NCI-H2196 (cell line): ENCODE measurements at regions not wholly inside any gene's neighbourhood (a gene's known extent, or its start where the extent isn't known, plus 50 kb on each side); places are given as distances from the start of the nearest gene placed in this dataset.

Experiments
- DNase-seq: peaks from one replicate; lab custom pipeline; 2025; ENCODE audit not compliant: unreplicated experiment; lab: John Stamatoyannopoulos, UW

DNA sequence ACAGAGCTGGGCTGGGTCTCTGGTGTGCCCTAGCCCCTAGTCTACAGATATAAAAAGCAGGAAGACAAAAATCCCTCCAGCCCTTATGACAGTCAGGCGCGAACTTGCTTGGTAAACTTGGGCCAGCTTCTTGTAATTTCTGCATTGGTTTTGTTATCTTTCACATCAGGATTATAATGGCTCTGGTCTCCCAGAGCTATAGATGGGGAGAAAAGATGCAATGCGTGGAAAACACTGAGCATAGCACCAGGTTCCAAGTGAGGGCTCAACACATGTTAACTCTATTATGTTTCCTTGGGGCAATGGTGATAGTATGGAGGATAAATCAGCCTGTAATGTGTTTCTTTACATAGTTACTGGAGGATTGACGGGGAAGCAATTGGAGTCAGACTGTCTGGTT is 246.8 kb upstream of the KCNG1 start:
- no peak for DNase-seq

DNA sequence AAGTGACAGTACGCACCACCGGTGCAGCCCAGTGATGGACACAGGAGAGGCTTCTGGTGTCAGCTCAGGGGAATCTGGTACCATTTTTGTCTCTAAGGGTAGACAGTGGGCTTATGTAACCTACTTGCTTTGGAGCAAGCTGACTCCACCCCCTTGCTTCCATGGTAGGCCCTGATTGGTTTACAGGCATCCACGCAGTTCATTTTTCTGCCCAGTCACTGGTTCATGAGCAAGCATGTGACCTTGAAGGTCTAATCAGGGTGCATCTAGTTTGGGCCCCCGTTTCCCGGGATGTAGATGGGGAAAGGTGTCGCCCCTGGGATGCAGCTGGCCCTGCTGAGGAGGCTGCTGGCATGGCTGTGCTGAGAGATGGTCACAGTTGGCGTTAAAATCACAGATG is 244.8 kb upstream of the KCNG1 start:
- DNase-seq: no peak

DNA sequence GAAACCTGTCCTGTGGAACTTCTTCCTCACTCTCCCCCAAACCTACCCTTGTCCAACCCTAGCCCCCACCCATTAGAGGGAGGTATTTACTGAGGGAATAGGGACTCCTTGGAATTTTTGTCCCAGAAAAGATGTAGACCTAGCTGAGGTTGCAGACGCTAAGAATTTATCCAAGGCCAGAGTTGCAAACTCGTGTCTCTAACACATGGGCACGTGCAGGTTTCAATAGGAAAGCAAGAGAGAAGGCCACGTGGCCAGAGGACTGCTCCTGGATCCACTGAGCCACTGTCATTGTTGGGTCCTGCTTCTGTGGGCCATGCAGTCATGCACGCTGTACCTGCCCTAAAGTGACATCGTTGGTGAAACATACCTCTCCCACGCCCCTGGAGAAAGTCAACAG is 243.4 kb upstream of the KCNG1 start:
- DNase-seq: no peak

DNA sequence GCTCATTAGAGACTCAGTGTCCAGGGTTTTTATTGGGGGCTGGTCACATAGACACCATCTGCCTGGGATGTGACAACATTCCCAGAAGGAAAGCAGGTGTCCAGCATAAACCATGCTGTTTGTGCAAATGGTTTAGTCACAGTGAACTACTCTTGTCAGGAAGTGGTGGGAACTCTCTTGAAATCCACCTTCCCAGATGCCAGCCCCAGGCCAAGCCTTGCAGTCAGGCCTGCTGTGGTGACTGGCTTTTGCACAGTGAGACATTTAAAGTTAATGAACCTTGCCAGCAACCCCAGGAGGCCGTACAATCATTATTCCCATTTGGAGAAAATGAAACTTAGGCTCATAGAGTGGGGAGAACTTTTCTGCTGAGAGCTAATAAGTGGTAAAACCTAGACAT is 242.5 kb upstream of the KCNG1 start:
- DNase-seq: no peak

DNA sequence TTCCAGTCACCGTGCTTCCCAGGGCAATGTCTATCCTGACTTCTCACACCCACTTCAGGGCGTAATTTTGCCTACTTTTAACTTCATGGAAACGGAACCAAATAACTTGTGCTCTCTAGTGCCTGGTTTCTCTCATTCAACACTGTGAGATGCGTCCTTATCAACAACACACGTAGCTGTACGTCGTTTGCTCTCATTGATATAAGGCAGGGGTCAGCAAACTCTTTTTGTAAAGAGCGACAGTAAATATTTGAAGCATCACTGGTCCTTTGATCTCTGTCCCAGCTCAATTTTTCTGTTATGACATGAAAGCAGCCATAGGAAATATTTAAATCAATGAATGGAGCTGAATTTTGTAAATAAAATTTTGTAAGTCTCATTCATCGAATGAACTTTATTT is 239.3 kb upstream of the KCNG1 start:
- no peak for DNase-seq

DNA sequence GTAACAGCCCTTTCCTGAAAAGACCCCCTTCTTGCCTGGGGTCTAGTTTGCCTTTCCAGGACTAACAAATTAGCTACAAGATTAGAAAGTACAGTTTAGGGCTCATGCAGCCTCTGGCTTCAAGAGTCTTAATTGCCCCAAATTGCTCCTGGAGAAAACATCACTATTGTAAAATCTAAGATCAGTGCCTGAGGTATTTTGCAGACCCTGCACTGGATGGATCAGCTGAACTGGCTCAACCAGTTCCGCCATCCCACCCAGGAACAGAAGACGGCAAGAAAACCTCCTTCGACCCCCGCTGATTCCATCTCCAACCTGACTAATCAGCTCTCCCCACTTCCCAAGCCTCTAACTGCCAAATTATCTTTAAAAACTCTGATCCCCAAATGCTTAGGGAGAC is 236.5 kb upstream of the KCNG1 start:
- DNase-seq: no peak

DNA sequence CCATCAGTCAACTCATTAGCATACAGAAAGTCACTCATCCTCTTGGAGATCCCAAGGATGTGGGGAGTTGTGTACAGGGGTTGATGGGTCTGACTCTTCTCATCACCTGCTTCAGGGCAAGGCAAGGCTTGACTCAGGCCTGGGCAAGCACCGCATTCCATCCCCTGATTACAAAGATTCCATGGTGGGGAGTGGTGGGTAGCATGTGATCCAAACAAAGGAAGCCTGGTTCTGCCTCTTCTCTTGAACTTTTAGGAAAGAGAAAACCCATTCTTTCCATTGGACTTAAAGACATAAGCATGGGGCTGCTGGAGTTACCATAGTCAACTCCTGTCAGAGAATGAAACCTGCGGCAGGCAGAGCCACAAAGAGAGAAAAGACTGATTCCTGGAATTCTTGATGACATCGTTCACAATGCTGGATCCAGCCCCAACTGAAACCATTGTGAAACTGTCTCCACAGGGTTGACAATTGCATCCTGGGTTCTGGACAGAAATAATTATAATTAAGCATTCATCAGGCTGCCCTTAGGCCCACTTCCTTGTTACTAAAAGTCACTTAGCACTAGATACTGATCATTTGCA is 235.8 kb upstream of the KCNG1 start:
- DNase-seq: no peak

DNA sequence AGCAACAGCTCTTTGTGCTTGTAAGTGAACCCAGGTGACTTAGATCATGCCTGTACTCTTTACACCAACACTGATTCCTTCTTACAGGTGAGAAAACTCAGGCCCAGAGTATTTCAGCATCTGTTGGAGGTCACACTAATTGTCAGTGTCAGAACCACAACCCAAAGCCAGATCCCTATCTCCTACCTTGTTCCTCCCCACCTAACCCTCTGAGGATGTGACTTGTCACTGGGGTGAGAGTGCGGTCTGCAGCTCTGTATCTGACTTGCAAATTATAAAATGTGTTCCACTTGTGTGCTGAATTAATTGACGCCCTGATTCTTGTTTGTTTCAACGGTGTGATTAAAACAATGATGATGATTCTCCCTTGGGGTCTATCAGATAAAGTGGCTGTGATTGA is 232.5 kb upstream of the KCNG1 start:
- no peak for DNase-seq

GRCh38 chr20:51253280-51253679 is 230.4 kb upstream of the KCNG1 start:
- DNase-seq: no peak

- no peak for DNase-seq
These were observed 226.9 kb upstream of the KCNG1 start for GRCh38 chr20:51249781-51250180.

- no peak for DNase-seq
These were observed 226.3 kb upstream of the KCNG1 start for GRCh38 chr20:51249215-51249614.

DNA sequence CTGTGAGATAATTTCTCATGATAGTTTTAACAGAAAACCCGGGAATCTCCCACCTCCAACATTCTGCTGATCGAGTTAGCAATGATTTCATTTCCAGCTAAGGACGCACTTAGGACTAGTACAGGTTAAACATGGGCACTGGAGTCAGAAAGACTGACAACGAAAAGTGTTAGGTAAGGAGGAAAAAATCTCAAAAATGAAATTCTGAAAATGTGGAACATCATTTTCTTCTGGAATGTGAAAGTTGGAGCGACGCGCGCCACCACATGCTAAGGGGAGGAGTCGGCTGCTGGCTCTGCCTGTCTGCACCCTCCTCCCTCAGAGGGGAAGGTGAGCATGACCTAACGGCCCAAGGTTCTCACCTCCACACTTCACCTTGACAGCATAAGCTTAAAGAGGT is 221.6 kb upstream of the KCNG1 start:
- no peak for DNase-seq

GRCh38 chr20:51238675-51239305 is 215.9 kb upstream of the KCNG1 start:
- DNase-seq: no peak

GRCh38 chr20:51237791-51238190 is 214.9 kb upstream of the KCNG1 start:
- DNase-seq: no peak

GRCh38 chr20:51237278-51237677 is 214.4 kb upstream of the KCNG1 start:
- no peak for DNase-seq

GRCh38 chr20:51236421-51236820 is 213.5 kb upstream of the KCNG1 start:
- no peak for DNase-seq

- DNase-seq: no peak
These were observed 210.4 kb upstream of the KCNG1 start for GRCh38 chr20:51233345-51233744.

DNA sequence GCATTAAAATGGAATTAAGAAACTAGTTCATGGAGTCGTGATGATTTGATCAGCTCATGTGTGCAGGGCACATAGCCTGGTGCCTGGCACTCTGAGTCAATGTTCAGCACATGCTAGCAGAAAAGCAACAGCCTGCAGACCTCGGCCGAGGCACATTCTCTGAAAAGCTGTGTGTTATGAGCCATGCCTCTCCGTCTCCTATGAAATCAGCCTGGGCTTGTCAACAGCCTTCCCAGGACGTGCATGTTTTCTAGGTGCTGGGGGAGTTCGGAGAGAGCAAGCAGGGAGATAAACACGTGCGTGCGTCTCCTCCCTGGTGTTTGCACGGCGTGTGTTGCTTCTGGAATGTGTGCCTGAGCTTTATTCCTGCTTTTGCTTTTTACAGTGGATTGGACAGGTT is 207.8 kb upstream of the KCNG1 start:
- no peak for DNase-seq

DNA sequence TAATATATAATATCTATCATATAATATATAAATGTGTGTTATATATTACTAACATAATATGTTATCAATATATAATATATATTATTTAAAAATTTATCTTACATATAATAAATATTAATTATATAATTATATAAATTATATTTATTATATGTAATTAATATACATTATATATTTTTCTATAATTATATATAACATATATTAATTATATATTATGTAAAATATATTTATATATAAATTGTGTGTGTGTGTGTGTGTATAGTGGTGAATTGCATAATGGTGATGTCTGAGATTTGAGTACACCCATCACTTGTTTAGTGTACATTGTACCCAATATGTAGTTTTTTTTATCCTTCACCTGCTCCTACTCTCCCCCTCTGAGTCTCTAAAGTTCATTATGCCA is 205.9 kb upstream of the KCNG1 start:
- DNase-seq: no peak

GRCh38 chr20:51227744-51228143 is 204.8 kb upstream of the KCNG1 start:
- no peak for DNase-seq

DNA sequence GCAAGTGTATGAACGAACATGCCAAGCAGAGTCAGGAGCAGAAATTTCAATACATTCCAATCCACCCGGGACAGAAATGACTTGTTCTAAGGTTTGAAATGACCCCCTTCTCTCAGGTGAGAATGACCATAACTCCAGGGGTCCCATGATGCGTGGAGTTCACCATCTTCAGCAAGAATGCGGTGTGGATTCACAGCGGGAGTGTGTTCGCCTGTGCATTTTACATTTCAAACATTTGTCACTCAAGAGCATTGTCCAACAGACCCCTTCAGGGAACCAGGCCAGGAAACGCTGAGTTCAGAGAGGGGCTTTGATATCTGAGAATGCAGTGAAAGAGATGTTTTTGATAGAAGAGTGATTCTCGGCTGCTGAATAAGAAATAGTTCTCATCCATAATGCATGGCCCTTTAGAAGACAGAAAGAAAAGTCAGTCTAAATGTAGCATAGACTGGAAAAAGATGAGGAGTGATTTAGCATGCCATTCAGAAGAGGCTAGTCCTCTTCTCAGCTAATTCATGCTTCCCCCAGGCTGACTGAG is 200.3 kb upstream of the KCNG1 start:
- DNase-seq: no peak

DNA sequence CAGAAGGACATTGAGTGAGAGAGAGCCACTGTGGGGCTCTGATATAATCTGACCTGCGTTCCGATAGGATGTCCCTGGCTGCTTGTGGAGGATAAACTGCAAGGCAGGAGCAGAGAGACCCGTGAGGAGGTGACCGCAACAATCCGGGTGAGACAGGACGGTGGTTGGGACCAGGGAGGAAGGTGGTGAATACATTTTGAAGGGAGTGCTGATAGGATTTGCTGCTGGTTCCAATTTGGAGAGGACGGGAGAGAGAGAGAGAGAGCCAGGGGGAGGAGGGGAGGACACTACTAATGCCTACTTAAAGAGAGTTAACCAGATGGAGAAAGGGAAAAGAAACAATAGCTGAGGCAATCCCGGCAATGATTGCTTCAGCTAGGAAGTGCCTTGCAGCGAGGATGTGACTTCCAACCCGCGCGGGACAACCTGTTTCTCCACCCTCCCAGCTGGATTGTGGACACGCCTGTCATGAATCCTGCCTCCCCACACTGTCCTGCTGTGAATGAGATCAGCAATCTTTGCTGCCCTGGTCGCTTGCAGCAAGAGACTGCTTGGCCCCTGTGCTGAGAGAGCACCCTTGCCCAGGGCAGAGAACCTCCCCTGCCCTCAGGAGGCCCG is 199.0 kb upstream of the KCNG1 start:
- no peak for DNase-seq

DNA sequence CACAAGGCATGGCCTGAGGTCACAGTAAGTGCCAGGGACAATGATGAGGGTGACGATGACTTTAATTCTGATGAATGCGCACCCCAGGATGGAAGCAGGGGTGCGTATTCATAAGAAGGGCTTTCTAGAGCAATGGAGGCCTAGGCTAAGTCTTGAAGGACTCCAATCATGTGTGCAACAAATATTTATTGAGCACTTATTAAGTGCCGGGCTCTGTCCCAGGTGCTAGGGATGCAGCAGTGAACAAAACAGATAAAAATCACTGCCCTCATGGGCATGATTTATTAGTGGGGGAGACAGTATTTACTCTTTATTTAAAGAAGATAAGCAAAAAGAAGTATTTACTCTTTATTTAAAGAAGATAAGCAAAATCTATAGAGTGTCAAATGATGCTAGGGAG is 198.2 kb upstream of the KCNG1 start:
- no peak for DNase-seq
